Chondrocyte (in vitro differentiated cells): ENCODE measurements at regions not wholly inside any gene's neighbourhood (a gene's known extent, or its start where the extent isn't known, plus 50 kb on each side); places are given as distances from the start of the nearest gene placed in this dataset.

Experiments
- DNase-seq: peaks from one replicate; pipeline ENCODE4 v3.0.0; 2021; ENCODE audit warnings: mixed read lengths, low spot score
- H3K27ac Mint-ChIP-seq: one replicate; pipeline ENCODE4 v1.8.0; 2021; ENCODE audit warnings: mild to moderate bottlenecking, moderate library complexity, mixed read lengths; ENCODE audit not compliant: unreplicated experiment
- H3K27me3 Mint-ChIP-seq: 2 replicates; pipeline ENCODE4 v1.8.0; 2021; ENCODE audit warnings: low read depth, mixed read lengths
- H3K36me3 Mint-ChIP-seq: 2 replicates; pipeline ENCODE4 v1.8.0; 2021; ENCODE audit warnings: low read depth, mixed read lengths
- H3K4me1 Mint-ChIP-seq: 2 replicates; pipeline ENCODE4 v1.8.0; 2021; ENCODE audit warnings: low read depth, mild to moderate bottlenecking, mixed read lengths
- H3K4me3 Mint-ChIP-seq: one replicate; pipeline ENCODE4 v1.8.0; 2021; ENCODE audit warnings: mild to moderate bottlenecking, moderate library complexity, mixed read lengths; ENCODE audit not compliant: unreplicated experiment
- H3K9me3 Mint-ChIP-seq: 2 replicates; pipeline ENCODE4 v1.8.0; 2021; ENCODE audit warnings: low read depth, mixed read lengths
- CTCF ChIP-seq: fragments of 200-600 bp; sonication (generic); IDR thresholded peaks from 2 replicates; pipeline ENCODE4 v1.5.0; 2021; ENCODE audit warnings: antibody characterized with exemption, mild to moderate bottlenecking, moderate library complexity

GRCh38 chr5:107155707-107156106, 515.0 kb downstream of the EFNA5 start:
- H3K4me1 Mint-ChIP-seq: peaks cover 15% of the 10 kb centered on the region
- no peaks in the 10 kb centered on the region for H3K27me3 Mint-ChIP-seq
- H3K27ac Mint-ChIP-seq: no peak overlapping the region
- no peak for TF ChIP-seq CTCF
- no peak overlapping the region for H3K4me3 Mint-ChIP-seq
- peaks cover 15% of the 10 kb centered on the region for H3K9me3 Mint-ChIP-seq
- peaks cover 13% of the 10 kb centered on the region for H3K36me3 Mint-ChIP-seq
- DNase-seq: no peak

GRCh38 chr5:107154593-107154992, 516.1 kb downstream of the EFNA5 start:
- DNase-seq: no peak
- H3K27me3 Mint-ChIP-seq: no peaks in the 10 kb centered on the region
- peaks cover 5% of the 10 kb centered on the region for H3K36me3 Mint-ChIP-seq
- H3K4me3 Mint-ChIP-seq: no peak overlapping the region
- peaks cover 20% of the 10 kb centered on the region for H3K4me1 Mint-ChIP-seq
- no peak overlapping the region for H3K27ac Mint-ChIP-seq
- peaks cover 6% of the 10 kb centered on the region for H3K9me3 Mint-ChIP-seq
- TF ChIP-seq CTCF: no peak

- Mint-ChIP-seq H3K27me3 (no peaks in the 10 kb centered on the region), H3K4me1 (peaks cover 23% of the 10 kb centered on the region), H3K4me3 (no peak overlapping the region), H3K9me3 (no peaks in the 10 kb centered on the region), H3K36me3 (no peaks in the 10 kb centered on the region), H3K27ac (peak overlapping the region; percentile 33)
- no peak for TF ChIP-seq CTCF
- no peak for DNase-seq
Observed at GRCh38 chr5:107153283-107153682, 517.5 kb downstream of the EFNA5 start.

GRCh38 chr5:107149243-107150005, 521.3 kb downstream of the EFNA5 start:
- DNase-seq: no peak
- Mint-ChIP-seq H3K4me3 (no peak overlapping the region), H3K9me3 (no peaks in the 10 kb centered on the region), H3K27me3 (no peaks in the 10 kb centered on the region), H3K4me1 (peaks cover 23% of the 10 kb centered on the region), H3K36me3 (no peaks in the 10 kb centered on the region), H3K27ac (no peak overlapping the region)
- TF ChIP-seq CTCF: no peak

- no peaks in the 10 kb centered on the region for H3K36me3 Mint-ChIP-seq
- peaks cover 13% of the 10 kb centered on the region for H3K4me1 Mint-ChIP-seq
- H3K9me3 Mint-ChIP-seq: peaks cover 5% of the 10 kb centered on the region
- TF ChIP-seq CTCF: no peak
- no peaks in the 10 kb centered on the region for H3K27me3 Mint-ChIP-seq
- DNase-seq: no peak
- H3K27ac Mint-ChIP-seq: no peak overlapping the region
- no peak overlapping the region for H3K4me3 Mint-ChIP-seq
Observed at GRCh38 chr5:107147589-107147988, 523.1 kb downstream of the EFNA5 start.
